Bronchial epithelial cell (primary cell): ENCODE measurements at regions not wholly inside any gene's neighbourhood (a gene's known extent, or its start where the extent isn't known, plus 50 kb on each side); places are given as distances from the start of the nearest gene placed in this dataset.

Source experiments
- DNase-seq: peaks from one replicate; pipeline ENCODE4 v3.0.0-alpha.2; 2010; ENCODE audit warnings: low read depth
- FAIRE-seq: peaks from 2 replicates; lab custom pipeline; 2011; peaks lifted over from hg19 to GRCh38; lab: Jason Lieb, UNC
- H3K27me3 ChIP-seq: 2 replicates; pipeline ENCODE4 v1.5.1; 2011; ENCODE audit warnings: low read length; ENCODE audit not compliant: control insufficient read depth, insufficient read depth
- H3K36me3 ChIP-seq: 2 replicates; pipeline ENCODE4 v1.5.1; 2011; ENCODE audit warnings: low read length; ENCODE audit not compliant: control insufficient read depth, insufficient read depth
- H3K4me3 ChIP-seq: 2 replicates; pipeline ENCODE4 v1.5.1; 2011; ENCODE audit warnings: mild to moderate bottlenecking, low read depth, low read length, control low read depth
- TF ChIP-seq, protein P1 (sequence below): IDR thresholded peaks from 2 replicates; pipeline ENCODE4 v1.5.1; 2011; ENCODE audit warnings: mild to moderate bottlenecking, moderate library complexity, low read length, control low read depth, inconsistent platforms; ENCODE audit not compliant: insufficient read depth, severe bottlenecking

DNA sequence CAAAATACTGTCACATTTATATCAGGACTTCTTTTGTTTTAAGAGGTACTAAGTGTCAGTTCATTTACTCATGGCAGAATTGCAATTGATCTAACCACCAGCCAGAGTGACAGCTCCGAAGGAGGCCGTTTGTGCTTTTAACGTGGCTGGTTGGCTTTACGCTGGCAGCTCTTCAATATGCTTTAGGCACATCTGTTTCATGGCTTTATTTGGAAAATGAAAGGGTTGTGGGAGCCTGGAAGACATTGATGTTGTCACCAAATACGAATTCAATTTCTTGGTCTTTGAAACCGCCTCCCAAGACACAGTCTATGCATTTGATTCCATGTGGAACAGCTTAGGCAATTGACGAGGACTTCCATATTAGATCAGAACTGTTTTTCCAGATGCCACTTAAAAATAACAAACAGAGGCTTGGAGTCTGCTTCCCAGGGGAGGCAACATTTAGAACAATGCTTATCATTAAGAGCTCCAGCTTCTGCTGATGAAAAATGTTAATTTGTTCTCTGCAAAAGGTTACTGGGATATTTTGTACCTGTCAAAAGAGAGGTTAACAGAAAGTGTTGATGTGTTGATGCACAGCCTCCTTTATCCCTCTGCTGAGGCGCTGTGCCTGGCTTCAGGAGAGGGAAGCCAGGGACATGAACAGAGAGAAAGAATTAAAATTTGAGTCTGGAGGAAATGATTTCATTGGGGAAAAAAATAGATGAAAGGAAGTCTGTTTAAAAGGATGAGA lies 64.0 kb upstream of the TNFRSF19 start:
- TF ChIP-seq, protein P1, sequence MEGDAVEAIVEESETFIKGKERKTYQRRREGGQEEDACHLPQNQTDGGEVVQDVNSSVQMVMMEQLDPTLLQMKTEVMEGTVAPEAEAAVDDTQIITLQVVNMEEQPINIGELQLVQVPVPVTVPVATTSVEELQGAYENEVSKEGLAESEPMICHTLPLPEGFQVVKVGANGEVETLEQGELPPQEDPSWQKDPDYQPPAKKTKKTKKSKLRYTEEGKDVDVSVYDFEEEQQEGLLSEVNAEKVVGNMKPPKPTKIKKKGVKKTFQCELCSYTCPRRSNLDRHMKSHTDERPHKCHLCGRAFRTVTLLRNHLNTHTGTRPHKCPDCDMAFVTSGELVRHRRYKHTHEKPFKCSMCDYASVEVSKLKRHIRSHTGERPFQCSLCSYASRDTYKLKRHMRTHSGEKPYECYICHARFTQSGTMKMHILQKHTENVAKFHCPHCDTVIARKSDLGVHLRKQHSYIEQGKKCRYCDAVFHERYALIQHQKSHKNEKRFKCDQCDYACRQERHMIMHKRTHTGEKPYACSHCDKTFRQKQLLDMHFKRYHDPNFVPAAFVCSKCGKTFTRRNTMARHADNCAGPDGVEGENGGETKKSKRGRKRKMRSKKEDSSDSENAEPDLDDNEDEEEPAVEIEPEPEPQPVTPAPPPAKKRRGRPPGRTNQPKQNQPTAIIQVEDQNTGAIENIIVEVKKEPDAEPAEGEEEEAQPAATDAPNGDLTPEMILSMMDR: no peak
- no peak for FAIRE-seq
- DNase-seq: no peak
- no peaks in the 10 kb centered on the region for H3K27me3 ChIP-seq
- H3K4me3 ChIP-seq: no peak overlapping the region
- no peaks in the 10 kb centered on the region for H3K36me3 ChIP-seq

DNA sequence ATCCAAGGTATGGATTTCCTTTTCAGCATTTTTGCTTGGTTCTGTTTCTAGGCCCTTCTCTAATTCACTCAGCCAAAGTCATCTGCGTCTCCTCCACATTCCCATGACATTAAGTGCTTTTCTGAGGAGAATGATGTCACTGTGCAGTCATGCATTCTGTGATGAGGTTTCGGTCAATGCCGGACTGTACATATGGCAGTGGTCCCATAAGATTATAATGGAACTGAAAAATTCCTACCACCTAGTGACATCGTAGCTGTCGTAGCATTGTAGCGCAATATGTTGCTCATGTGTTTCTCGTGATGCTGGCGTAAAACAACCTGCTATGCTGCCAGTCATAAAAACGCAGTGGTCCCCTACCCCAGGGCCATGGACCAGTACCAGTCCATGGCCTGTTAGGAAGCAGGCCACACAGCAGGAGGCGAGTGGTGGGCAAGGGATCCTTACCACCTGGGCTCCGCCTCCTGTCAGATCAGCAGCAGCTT lies 63.4 kb upstream of the TNFRSF19 start:
- FAIRE-seq (no peak), DNase-seq (no peak)
- H3K4me3 ChIP-seq: no peak overlapping the region

DNA sequence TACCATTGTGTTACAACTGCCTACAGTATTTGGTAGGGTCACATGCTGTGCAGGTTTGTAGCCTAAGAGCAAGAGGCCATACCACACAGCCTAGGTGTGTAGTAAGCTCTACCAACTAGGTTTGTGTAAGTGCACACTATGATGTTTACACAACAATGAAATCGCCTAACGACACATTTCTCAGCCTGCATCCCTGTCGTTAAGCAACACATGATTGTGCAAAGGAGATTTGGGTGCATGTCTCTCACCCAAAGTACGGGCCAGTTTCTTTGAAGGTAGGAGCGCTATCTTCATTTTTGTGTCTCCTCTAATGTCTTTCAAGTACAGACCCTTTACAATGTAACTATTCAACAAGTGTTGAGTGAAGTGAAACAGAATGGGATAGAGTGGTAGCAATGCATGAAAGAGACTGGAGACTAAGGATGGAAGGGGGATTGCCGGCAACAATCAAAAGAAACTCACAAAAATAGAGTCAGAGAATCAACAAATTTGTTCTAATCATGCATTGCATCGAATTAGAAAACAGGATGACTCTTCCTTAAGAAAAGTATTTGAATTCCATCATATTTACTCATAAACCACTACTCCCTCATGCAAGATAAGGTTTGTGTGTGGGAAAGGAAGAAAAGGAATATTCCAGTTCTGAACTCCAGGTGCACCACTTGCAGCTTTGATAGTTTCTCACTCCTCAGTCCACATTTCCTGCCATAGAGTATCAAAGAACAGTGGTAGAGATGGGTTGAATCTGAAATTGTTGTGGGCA lies 60.2 kb upstream of the TNFRSF19 start:
- peak; percentile 79 for DNase-seq
- TF ChIP-seq, protein P1: no peak
- FAIRE-seq: no peak

More for the DNA sequence above, 63.4 kb upstream of the TNFRSF19 start:
- no peaks in the 10 kb centered on the region for H3K36me3 ChIP-seq
- H3K27me3 ChIP-seq: no peaks in the 10 kb centered on the region
- TF ChIP-seq, protein P1: no peak

DNA sequence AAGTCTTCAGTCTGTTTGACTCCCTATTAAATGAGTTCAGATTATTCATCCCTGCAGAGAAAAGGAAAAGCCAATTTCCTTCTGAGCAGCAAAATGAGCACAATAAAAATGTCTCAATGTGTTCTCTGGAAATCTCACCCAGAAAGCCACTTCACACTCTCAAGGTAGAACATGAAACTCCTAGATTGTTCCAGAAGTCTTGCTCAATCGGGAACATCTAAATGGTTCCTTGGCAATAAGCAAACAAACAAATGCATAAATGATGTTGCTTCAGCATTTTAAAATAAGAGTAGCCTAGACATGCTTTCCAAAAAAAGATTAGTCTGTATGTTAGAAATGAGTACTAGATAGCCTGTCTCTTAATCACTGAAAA lies 59.7 kb upstream of the TNFRSF19 start:
- no peak overlapping the region for H3K4me3 ChIP-seq
- peak; percentile 74 for DNase-seq
- no peaks in the 10 kb centered on the region for H3K27me3 ChIP-seq
- TF ChIP-seq, protein P1: no peak
- no peak for FAIRE-seq
- no peaks in the 10 kb centered on the region for H3K36me3 ChIP-seq

More for the DNA sequence above, 60.2 kb upstream of the TNFRSF19 start:
- no peaks in the 10 kb centered on the region for H3K27me3 ChIP-seq
- H3K4me3 ChIP-seq: no peak overlapping the region
- H3K36me3 ChIP-seq: no peaks in the 10 kb centered on the region

DNA sequence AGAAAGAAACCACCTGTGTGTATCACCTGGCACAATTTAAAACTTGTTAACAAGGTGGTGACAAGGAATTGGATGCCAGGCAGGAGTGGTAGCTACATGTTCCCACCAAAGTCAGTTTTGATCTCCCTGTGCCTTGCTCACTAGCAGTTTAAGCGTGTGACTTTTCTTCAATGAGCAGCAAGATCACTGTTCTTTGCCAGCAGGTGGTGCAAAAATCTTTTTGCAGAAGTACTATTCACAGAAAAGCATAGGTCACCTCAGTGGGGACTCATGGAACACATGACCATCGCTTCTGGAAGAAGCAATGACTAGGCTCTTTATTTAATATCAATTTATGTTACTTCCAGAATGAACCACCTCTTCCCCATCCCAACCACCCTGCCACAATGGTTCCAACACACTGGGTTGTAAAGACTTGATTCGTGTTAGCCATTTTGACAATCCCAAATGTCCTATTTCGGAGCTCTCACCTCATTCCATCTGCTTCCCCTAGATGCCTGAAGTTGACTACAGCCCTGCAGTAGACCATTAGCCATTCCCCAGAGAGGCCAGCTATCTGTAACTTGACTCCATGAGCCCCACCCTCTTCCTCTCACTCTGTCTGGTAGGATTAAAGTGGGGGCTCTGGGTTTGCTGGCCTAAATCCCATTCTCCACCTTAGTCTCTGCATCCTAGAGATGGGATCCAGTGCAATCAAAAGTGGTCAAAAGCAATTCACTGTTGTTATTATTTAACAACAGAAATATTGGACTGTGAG lies 59.1 kb upstream of the TNFRSF19 start:
- Histone ChIP-seq H3K4me3 (no peak overlapping the region), H3K36me3 (no peaks in the 10 kb centered on the region), H3K27me3 (no peaks in the 10 kb centered on the region)
- no peak for FAIRE-seq
- peak; percentile 52 for DNase-seq
- TF ChIP-seq, protein P1: peak; percentile 26
